ENCODE measurements at regions not wholly inside any gene's neighbourhood (a gene's known extent, or its start where the extent isn't known, plus 50 kb on each side); places are given as distances from the start of the nearest gene placed in this dataset.
A peak's percentile ranks its signal among the peaks of the same experiment; 100 is the strongest.
"Not testable (repeated sequence)": the region's sequence is repeated elsewhere in the genome, so short reads cannot be mapped to it uniquely, and the experiment has no call there.

GRCh38 chrX:34576864-34577263 lies 80.2 kb downstream of the TMEM47 start:
- no peak for DNase-seq

- DNase-seq = no peak
Observed at GRCh38 chrX:34565981-34566380, 91.1 kb downstream of the TMEM47 start.

GRCh38 chrX:34563804-34564203 lies 93.3 kb downstream of the TMEM47 start:
- peak; percentile 5 for DNase-seq

GRCh38 chrX:34563061-34563460 lies 94.0 kb downstream of the TMEM47 start:
- no peak for DNase-seq

DNA sequence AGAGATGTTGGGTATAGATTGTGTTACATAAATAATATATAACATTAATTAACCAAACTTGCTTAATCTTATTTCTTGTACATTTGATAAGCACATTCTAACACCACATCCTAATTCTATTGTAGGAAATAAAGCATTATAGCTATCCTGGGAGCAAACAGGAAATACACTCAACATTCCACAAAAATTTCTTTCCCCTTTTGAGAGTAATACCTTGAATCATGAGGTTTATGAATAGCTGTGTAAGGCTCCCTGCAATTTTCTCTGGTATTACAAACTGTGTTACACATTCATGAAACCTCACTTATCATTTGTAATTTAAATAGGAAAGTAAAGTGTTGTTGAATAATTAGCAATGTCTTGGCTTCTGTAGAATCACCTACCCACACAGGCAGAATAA lies 95.1 kb downstream of the TMEM47 start:
- no peak for DNase-seq

DNA sequence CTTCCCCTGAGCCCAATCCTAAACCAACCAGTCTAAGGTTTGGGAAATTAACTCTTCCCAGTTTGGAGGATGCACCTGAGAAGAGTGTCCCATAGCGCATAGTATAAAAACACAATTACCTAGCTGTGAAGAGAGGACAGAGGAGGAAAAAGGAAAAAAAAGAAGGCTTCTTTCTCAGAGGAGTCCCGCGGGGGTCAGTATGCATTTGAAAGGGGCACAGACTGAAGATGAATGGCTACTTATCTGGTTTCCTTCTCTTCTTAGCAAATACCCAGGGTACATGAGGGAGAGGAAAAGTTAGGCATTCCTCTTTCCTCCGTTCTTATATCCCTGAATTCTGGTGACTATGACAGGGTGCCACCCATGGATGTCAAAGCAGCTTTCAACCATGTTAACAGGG lies 96.9 kb downstream of the TMEM47 start:
- DNase-seq = no peak

DNA sequence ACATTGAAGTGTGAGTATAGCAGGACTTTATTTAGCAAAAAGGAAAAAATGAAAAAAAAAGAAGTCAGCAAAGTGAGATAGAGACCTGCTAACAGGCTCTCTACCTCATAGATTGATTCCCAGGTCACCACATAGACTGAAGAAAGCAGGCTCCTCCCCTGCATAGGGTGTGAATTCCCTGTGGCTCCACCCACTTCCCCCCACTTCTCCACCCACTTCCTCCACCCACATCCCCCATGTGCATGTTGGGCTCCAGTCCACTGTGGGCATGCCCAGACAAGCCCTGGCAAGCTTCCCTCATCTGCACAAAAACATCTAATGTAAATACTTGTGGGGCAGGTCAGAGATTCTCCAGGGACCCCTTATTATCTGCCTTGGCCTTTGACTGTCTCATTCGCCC lies 97.8 kb downstream of the TMEM47 start:
- DNase-seq = no peak

GRCh38 chrX:34557733-34558132 lies 99.4 kb downstream of the TMEM47 start:
- DNase-seq = no peak

DNA sequence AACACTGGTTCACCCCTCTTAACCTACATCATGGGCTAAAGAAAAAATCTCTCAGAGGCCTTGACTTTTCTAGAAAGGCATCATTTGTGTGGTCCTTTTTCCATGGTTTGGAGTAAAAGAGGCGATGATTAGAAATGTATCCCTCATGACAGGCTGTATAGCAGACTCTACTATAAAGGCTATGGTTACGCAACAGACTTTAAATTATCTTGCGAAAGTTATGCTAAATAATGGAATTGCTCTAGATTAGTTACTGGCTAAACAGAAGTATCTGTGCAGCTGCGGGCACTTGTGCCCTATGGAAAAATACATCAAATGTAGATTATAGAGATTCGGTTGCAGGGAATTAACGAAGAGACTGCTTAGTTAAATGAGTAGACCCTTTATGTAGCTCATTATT lies 101.6 kb downstream of the TMEM47 start:
- no peak for DNase-seq

- no peak for DNase-seq
Observed at GRCh38 chrX:34546366-34546765, 110.7 kb downstream of the TMEM47 start.

DNA sequence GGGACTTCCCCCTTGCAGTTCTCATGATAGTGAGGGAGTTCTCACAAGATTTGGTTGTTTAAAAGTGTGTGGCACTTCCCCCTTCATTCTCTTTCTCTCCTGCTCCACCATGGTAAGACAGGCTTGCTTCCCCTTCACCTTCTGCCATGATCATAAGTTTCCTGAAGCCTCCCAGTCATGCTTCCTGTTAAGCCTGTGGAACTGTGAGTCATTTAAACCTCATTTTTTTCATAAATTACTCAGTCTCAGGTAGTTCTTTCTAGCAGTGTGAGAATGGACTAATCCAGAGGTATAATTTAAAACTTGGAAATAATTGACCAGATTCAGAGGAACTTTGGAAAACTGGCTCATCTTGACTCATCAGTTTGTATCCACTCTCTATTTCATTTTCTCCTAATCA lies 129.0 kb downstream of the TMEM47 start:
- DNase-seq = peak; percentile 4

GRCh38 chrX:34521563-34521962 lies 135.5 kb downstream of the TMEM47 start:
- peak; percentile 0 for DNase-seq

DNA sequence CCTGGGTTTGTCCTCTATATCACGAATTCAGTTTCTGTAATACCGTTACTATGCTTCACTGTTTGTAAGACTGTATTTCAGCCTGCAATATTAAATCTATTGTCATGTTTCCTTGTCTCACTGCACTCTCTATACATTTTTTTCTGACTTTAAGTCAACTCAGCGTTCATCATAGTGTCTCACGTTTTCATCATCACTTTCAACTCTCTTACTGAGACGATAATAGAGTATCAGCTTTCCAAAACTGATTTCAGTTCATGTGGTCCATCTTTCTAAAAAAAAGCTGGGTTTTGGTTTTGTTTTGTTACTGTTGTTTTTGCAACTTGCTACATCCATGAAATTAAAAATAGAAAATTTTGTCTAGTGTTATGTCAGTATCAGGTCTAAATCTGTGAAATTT lies 147.7 kb downstream of the TMEM47 start:
- DNase-seq = no peak

DNA sequence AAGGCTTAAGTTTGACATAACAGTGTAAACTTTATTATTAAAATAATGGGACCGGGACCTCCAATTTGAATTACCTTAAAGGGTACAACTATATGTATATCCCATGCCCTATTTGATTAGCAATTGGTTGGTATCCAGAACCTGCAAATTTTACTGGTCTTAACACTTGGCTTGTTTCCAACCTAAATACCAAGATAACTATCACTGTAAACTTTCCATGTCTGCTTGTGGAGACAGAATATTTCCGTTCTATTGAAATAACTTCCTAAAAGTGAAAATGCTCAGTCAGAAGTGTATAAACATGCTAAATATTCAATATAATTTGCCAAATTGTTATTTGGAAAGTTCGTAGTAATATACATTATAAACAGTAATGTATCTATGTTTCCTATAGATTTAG lies 154.0 kb downstream of the TMEM47 start:
- no peak for DNase-seq

GRCh38 chrX:34493086-34493485 lies 164.0 kb downstream of the TMEM47 start:
- no peak for DNase-seq

- DNase-seq = no peak
Observed at GRCh38 chrX:34491126-34491525, 166.0 kb downstream of the TMEM47 start.

DNA sequence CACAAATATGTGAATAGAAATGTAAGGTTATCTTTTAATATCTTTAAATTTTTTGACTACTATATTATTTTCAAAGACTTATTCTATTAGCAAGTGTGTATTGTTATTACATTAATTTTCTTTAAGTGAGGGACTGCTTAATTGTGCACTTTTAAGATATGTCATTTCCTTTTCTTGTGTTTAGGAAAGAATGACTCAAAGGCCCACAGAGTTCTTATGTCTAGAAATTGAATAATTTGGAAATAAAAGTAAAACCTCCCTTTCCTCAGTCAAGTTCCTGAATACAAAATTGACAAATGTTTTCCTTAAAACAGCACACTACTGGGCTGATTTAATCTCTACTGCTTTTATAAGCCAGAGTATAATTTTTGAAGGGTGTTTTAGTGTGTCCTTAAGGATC lies 169.7 kb downstream of the TMEM47 start:
- no peak for DNase-seq

- no peak for DNase-seq
Observed at GRCh38 chrX:34483980-34484379, 173.1 kb downstream of the TMEM47 start.

DNA sequence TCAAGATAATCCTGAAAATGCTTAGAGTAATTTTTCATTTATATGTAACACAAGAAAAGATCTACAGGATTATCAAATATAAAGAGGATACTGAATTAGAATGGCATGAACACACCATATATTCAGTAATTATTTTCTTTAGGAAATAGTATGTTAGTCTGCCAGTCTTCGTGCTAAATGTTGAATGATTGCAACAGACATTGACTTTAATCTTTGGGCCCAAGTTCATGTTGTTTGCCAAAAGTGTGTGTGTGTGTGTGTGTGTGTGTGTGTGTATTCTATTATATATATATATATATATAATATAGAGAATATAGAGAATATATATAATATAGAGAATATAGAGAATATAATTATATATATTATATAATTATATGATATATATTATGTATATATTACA lies 186.6 kb downstream of the TMEM47 start:
- DNase-seq = no peak

DNA sequence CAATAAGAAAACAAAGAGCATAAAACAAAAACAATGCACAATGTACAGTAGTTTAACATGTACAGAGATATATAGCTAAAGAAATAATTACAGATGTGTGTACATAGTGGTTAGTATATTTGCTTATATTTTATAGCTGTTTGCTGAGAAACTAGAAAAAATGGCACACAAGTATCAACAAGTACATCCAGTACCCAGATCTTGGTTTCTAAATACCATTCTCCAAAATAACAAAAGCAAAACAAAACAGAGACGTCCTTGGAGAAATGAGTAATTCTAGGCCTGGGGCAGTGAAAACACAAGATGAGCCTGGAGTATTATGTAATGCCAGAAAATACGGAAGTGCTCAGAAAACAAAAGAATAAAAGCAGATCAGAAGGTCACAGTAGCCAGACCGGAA lies 189.6 kb downstream of the TMEM47 start:
- no peak for DNase-seq

DNA sequence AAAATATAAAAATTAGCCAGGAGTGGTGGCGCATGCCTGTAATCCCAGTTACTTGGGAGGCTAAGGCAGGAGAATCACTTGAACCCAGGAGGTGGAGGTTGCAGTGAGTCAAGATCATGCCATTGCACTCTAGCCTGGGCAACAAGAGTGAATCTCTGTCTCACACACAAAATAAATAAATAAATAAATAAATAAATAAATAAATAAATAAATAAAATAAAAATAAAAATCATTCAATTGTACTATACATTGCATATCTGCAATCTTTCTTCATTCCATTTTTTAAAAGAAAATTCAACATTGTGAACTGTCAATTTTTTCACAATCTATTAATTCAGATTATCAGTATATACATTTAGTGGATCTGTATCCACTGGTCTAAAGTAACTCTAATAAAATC lies 193.9 kb downstream of the TMEM47 start:
- not testable (repeated sequence) for DNase-seq

GRCh38 chrX:34457850-34458249 lies 199.2 kb downstream of the TMEM47 start:
- DNase-seq = not testable (repeated sequence)

DNA sequence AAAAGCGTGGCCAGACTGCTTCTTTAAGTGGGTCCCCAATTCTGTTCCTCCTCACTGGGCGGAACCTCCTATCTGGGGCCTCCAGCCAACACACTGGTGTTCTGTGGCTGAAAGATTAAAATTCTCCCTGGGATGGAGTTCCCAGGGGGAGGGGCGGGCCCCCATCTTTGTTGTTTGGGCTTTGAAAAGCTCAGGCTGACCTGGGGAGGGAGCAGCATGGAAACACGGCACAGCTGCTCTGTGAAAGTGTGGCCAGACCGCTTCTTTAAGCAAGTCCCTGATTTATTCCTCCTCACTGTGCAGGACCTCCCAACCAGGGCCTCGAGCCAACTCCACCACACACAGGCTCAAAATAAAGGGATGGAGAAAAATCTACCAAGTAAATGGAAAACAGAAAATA lies 219.5 kb downstream of the TMEM47 start:
- no peak for DNase-seq

DNA sequence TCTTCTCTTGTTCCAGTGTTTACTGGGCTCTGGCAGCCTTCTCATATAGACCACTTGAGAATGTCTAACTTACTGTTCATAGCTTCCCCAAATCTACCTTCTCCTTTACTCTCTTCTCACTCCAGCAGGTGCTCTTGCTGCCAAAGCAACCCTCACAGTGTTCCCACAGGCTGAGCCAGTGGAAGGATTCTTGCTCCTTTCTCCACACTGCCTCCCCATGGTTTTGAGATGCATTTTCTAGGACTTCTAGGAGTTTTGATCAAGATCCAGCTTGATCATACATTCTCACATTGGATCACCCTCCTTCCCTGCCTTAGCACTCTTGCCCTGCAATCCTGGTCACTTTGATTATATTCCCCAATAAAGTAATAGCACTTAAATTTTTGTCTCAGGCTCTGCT lies 230.8 kb downstream of the TMEM47 start:
- no peak for DNase-seq

GRCh38 chrX:34406580-34406979 lies 250.5 kb downstream of the TMEM47 start:
- DNase-seq = no peak

GRCh38 chrX:34404386-34405070 lies 252.6 kb downstream of the TMEM47 start:
- no peak for DNase-seq
